ENCODE measurements at regions not wholly inside any gene's neighbourhood (a gene's known extent, or its start where the extent isn't known, plus 50 kb on each side); places are given as distances from the start of the nearest gene placed in this dataset.

GRCh38 chr21:25254491-25255174 lies 352.6 kb downstream of the MRPL39 start:
- no peaks in the 10 kb centered on the region for H3K27me3 Mint-ChIP-seq (ENCODE audit: insufficient read depth, low read depth, poor library complexity)
- DNase-seq (ENCODE audit: low spot score) (no peak), ATAC-seq (no peak)
- no peaks in the 10 kb centered on the region for H3K27me3 ChIP-seq (ENCODE audit: insufficient read depth)
- H3K27ac Mint-ChIP-seq: no peak overlapping the region
- no peaks in the 10 kb centered on the region for H4K20me1 ChIP-seq (replicated peaks; ENCODE audit: insufficient read depth)
- H3K4me3 ChIP-seq: no peak overlapping the region
- H3K9me2 ChIP-seq (ENCODE audit: insufficient read depth): peaks cover 9% of the 10 kb centered on the region; the same call in 1 of the 2 replicates
- no peaks in the 10 kb centered on the region; the same call in 2 of the 3 replicates for H3K36me3 Mint-ChIP-seq (ENCODE audit: low read depth)
- no peak overlapping the region for H3K4me2 ChIP-seq
- H3K36me3 ChIP-seq (ENCODE audit: insufficient read depth): no peaks in the 10 kb centered on the region
- H3F3A ChIP-seq (replicated peaks; ENCODE audit: low read depth): no peaks in the 10 kb centered on the region
- H3K27ac ChIP-seq (ENCODE audit: low read depth): no peak overlapping the region
- H3K79me2 ChIP-seq (replicated peaks; ENCODE audit: insufficient read depth): no peaks in the 10 kb centered on the region
- H3K4me1 ChIP-seq (ENCODE audit: insufficient read depth): no peaks in the 10 kb centered on the region
- no peak overlapping the region for H2AFZ ChIP-seq
- H3K4me3 Mint-ChIP-seq: no peak overlapping the region
- H3K4me1 Mint-ChIP-seq: peaks cover 4% of the 10 kb centered on the region
- TF ChIP-seq STAT1 (IDR thresholded peaks at IDR 0.05; ENCODE audit: unreplicated experiment): no peak
- peaks cover 4% of the 10 kb centered on the region; the same call in 2 of the 3 replicates for H3K9me3 Mint-ChIP-seq

GRCh38 chr21:25246546-25246945 lies 360.7 kb downstream of the MRPL39 start:
- no peaks in the 10 kb centered on the region for H3K9me3 Mint-ChIP-seq
- TF ChIP-seq REST (IDR thresholded peaks at IDR 0.05; ENCODE audit: unreplicated experiment): no peak
- TF ChIP-seq JUNB (IDR thresholded peaks at IDR 0.05; ENCODE audit: unreplicated experiment): no peak
- no peak for TF ChIP-seq CTCF (conservative IDR thresholded peaks at IDR 0.05; ENCODE audit: low read depth in 2 of 2)
- TF ChIP-seq ZNF331 (CRISPR knock-in tag; IDR thresholded peaks at IDR 0.05; ENCODE audit: low read depth): no peak
- no peak for TF ChIP-seq NANOG (IDR thresholded peaks at IDR 0.05; ENCODE audit: borderline replicate concordance)
- no peak for TF ChIP-seq CREB1 (CRISPR knock-in tag; IDR thresholded peaks at IDR 0.05; ENCODE audit: low read depth)
- no peak for TF ChIP-seq POLR2AphosphoS5 (IDR thresholded peaks at IDR 0.05; ENCODE audit: low read depth)
- no peak for TF ChIP-seq ZNF462 (CRISPR knock-in tag; IDR thresholded peaks at IDR 0.05)
- no peak for TF ChIP-seq STAT1 (IDR thresholded peaks at IDR 0.05; ENCODE audit: unreplicated experiment)
- TF ChIP-seq EZH2 (IDR thresholded peaks at IDR 0.05; ENCODE audit: low read depth, unreplicated experiment): no peak

More at GRCh38 chr21:25246546-25246945, 360.7 kb downstream of the MRPL39 start:
- Mint-ChIP-seq H3K27ac (no peak overlapping the region), H3K27me3 (ENCODE audit: insufficient read depth, low read depth, poor library complexity) (peaks cover 1% of the 10 kb centered on the region), H3K4me3 (no peak overlapping the region), H3K4me1 (peaks cover 15% of the 10 kb centered on the region), H3K36me3 (ENCODE audit: low read depth) (no peaks in the 10 kb centered on the region)
- DNase-seq (ENCODE audit: low spot score) (no peak), ATAC-seq (no peak)
- H3K36me3 ChIP-seq (ENCODE audit: insufficient read depth): no peaks in the 10 kb centered on the region
- H3K9me2 ChIP-seq (ENCODE audit: insufficient read depth): no peaks in the 10 kb centered on the region
- no peaks in the 10 kb centered on the region for H3F3A ChIP-seq (replicated peaks; ENCODE audit: low read depth)
- H3K79me2 ChIP-seq (replicated peaks; ENCODE audit: insufficient read depth): no peaks in the 10 kb centered on the region
- H3K4me2 ChIP-seq: no peak overlapping the region
- H4K20me1 ChIP-seq (replicated peaks; ENCODE audit: insufficient read depth): no peaks in the 10 kb centered on the region
- H3K4me1 ChIP-seq (ENCODE audit: insufficient read depth): peaks cover 8% of the 10 kb centered on the region; the same call in 1 of the 2 replicates
- H3K27me3 ChIP-seq (ENCODE audit: insufficient read depth): no peaks in the 10 kb centered on the region
- H3K27ac ChIP-seq (ENCODE audit: low read depth): no peak overlapping the region
- no peak overlapping the region for H3K4me3 ChIP-seq
- no peak overlapping the region for H2AFZ ChIP-seq

All from GM23338 (cell line).